Spinal cord (tissue), 9 donors: ENCODE measurements at regions not wholly inside any gene's neighbourhood (a gene's known extent, or its start where the extent isn't known, plus 50 kb on each side); places are given as distances from the start of the nearest gene placed in this dataset.

ENCODE experiments used
- DNase-seq, 6 donors: peaks; one replicate each; pipeline versions ENCODE4 v3.0.0 to v3.0.0-alpha.2; 2013 to 2015; ENCODE audit warnings: low spot score in 6 of 6, low read depth in 4 of 6
- H3K27ac ChIP-seq: one replicate; pipeline ENCODE4 v1.5.1; 2013; ENCODE audit warnings: low read depth, low read length, control low read depth
- H3K27me3 ChIP-seq: one replicate; pipeline ENCODE4 v1.6.1; 2013; ENCODE audit warnings: low read length; ENCODE audit not compliant: control insufficient read depth, insufficient read depth
- H3K36me3 ChIP-seq: one replicate; pipeline ENCODE4 v1.6.1; 2013; ENCODE audit warnings: low read length; ENCODE audit not compliant: control insufficient read depth, insufficient read depth
- H3K4me1 ChIP-seq: one replicate; pipeline ENCODE4 v1.6.1; 2013; ENCODE audit warnings: low read length; ENCODE audit not compliant: control insufficient read depth, insufficient read depth
- H3K4me3 ChIP-seq: one replicate; pipeline ENCODE4 v1.5.1; 2013; ENCODE audit warnings: low read depth, low read length, control low read depth
- H3K9me3 ChIP-seq: one replicate; pipeline ENCODE4 v1.6.1; 2013; ENCODE audit warnings: low read length; ENCODE audit not compliant: control insufficient read depth, insufficient read depth
- WGBS: methylation state at CpG from one replicate; pipeline ENCODE4 v1.1.5; 2013; ENCODE audit warnings: missing lambda C conversion rate; ENCODE audit not compliant: insufficient coverage; 5-methylcytosine and 5-hydroxymethylcytosine counted together
- donor health status: healthy.

DNA sequence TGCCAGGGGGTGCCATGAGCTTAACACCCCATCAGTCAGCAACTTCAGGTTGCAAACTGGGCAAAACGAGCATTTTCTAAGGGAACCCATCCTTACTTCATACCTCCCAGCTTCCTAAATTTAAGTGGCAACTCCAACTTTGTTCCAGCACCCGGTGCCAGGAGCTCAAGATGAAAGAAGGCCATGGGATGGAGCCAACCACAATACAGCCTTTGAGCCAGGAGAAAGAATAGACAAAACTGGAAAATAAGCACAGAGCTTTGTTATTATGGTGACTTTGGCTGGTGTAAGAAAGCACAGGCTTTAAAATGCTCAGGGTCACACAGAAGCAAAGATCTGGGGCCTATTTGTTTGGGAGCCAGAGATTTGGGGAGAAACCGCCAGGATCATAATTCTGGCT, 388.7 kb upstream of the MGMT start:
- H3K4me3 ChIP-seq, result no peak overlapping the region
- 63% methylated on average over 1 of the region's 3 CpGs for WGBS

DNA sequence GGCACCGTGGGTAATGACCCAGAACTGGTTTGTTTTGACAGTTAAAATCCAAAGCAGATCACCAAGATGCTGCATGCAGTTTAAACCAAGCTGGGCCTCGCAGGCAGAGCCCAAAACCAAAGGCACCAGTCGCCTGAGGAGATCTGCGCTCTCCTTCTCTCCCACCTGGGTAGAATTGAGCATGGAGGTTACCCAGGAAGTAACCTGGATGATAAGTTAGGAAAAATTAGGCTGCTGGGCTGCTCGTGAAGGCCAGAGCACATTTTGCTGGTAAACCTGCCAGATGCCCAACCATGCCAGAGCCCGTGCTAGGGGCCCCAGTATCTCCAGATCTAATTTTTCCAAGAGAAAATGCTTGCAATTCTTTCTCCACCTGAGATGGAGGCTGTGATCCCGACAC, 388.3 kb upstream of the MGMT start:
- Histone ChIP-seq H3K36me3 (no peaks in the 10 kb centered on the region), H3K9me3 (no peaks in the 10 kb centered on the region), H3K27ac (no peak overlapping the region), H3K4me1 (peaks cover 10% of the 10 kb centered on the region), H3K27me3 (no peaks in the 10 kb centered on the region), H3K4me3 (no peak overlapping the region)
- DNase-seq, result no peak
- 88% methylated on average over 6 of the region's 7 CpGs for WGBS

More for the DNA sequence above, 388.7 kb upstream of the MGMT start:
- DNase-seq, result peak in 1 of 6 donors; percentile 79
- peaks cover 10% of the 10 kb centered on the region for H3K4me1 ChIP-seq
- no peaks in the 10 kb centered on the region for H3K9me3 ChIP-seq
- no peaks in the 10 kb centered on the region for H3K27me3 ChIP-seq
- H3K36me3 ChIP-seq, result no peaks in the 10 kb centered on the region
- H3K27ac ChIP-seq, result no peak overlapping the region

DNA sequence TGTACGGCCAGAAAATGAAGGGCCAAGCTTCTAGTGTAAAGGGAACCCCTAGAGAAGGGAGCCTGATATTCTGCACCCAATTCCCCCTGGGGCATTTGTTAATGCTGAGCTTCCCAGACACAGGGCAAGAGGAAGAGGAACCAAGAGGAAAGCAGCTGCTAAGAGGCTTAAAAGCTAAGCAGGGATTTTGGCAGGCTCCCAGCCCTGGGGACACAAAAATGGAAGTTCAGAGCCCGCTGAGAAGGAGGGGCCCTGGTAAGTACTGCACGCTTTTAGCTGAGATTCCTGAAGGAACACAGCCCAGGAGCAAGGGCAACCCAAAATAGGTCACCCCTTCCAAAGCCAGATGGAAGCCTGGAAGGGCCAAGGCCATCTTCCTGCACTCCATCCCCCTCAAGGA, 387.3 kb upstream of the MGMT start:
- Histone ChIP-seq H3K9me3 (no peaks in the 10 kb centered on the region), H3K4me3 (no peak overlapping the region), H3K27me3 (no peaks in the 10 kb centered on the region), H3K27ac (no peak overlapping the region), H3K36me3 (no peaks in the 10 kb centered on the region), H3K4me1 (peaks cover 10% of the 10 kb centered on the region)
- WGBS, result 51% methylated on average over 3 of the region's 3 CpGs
- peak in 1 of 6 donors; percentile 61 for DNase-seq

DNA sequence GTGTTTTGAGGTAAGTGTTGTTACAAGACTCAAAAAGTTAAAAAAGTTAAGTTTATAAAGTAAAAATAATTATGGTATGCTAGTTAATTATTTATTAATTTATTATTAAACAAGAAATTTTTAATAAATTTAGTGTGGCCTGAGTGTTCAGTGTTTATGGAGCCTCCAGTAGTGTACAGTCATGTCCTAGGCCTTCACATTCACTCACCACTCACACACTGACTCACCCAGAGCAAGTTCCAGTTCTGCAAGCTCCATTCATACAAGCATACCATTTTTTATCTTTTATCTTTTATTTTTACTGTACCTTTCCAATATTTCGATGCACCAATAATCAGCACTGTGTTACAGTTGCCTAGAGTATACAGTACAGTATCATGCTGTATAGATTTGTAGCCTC, 381.2 kb upstream of the MGMT start:
- Histone ChIP-seq H3K4me1 (no peaks in the 10 kb centered on the region), H3K27ac (no peak overlapping the region), H3K4me3 (no peak overlapping the region), H3K36me3 (no peaks in the 10 kb centered on the region), H3K9me3 (no peaks in the 10 kb centered on the region), H3K27me3 (no peaks in the 10 kb centered on the region)
- WGBS, result no CpG with 5 or more reads among the region's 1 CpG
- DNase-seq, result no peak

DNA sequence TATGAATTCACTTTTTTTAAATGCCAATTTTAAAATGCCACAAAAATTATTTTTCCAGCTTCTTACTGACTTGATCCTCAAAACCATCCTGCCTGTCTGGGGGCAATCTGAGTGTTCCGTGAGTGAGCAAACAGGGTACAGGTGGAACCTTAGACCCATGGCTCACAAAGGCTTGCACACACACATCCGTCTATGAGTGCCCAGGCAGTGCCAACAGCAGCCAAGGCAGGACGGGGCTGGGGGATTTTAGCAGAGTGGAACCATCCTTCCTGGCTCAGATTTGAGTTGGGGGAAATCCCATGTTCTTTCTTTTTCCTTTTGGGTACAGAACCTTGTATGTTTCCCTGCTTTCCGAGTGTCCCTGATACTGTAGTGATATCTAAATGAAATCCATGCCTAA, 377.7 kb upstream of the MGMT start:
- no peaks in the 10 kb centered on the region for H3K4me1 ChIP-seq
- no peak overlapping the region for H3K27ac ChIP-seq
- no peak for DNase-seq
- H3K36me3 ChIP-seq, result no peaks in the 10 kb centered on the region
- no peaks in the 10 kb centered on the region for H3K27me3 ChIP-seq
- no peaks in the 10 kb centered on the region for H3K9me3 ChIP-seq
- WGBS, result 93% methylated on average over 2 of the region's 4 CpGs
- no peak overlapping the region for H3K4me3 ChIP-seq

DNA sequence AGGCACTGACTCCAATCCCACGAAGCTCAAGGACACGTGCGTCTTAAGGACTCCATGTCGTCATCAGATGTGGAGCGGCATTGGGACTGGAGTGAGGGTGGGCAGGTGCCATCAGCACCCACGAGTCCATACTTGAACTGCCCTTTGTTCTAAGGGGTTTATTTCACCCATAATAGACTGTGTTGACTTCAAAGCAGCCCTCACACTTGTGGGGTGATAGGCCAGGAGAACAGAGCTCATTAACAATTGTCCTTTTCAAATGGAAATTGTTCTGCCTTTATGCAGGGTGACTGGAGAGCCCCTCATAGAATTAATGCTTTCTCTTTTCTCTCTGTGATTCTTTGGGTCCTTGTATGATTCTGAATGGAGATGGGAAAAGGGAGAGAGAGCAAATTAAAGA, 376.9 kb upstream of the MGMT start:
- H3K4me1 ChIP-seq, result no peaks in the 10 kb centered on the region
- DNase-seq, result no peak
- 63% methylated on average over 5 of the region's 6 CpGs for WGBS
- H3K36me3 ChIP-seq, result no peaks in the 10 kb centered on the region
- H3K9me3 ChIP-seq, result no peaks in the 10 kb centered on the region
- H3K27me3 ChIP-seq, result no peaks in the 10 kb centered on the region
- H3K4me3 ChIP-seq, result no peak overlapping the region
- no peak overlapping the region for H3K27ac ChIP-seq

DNA sequence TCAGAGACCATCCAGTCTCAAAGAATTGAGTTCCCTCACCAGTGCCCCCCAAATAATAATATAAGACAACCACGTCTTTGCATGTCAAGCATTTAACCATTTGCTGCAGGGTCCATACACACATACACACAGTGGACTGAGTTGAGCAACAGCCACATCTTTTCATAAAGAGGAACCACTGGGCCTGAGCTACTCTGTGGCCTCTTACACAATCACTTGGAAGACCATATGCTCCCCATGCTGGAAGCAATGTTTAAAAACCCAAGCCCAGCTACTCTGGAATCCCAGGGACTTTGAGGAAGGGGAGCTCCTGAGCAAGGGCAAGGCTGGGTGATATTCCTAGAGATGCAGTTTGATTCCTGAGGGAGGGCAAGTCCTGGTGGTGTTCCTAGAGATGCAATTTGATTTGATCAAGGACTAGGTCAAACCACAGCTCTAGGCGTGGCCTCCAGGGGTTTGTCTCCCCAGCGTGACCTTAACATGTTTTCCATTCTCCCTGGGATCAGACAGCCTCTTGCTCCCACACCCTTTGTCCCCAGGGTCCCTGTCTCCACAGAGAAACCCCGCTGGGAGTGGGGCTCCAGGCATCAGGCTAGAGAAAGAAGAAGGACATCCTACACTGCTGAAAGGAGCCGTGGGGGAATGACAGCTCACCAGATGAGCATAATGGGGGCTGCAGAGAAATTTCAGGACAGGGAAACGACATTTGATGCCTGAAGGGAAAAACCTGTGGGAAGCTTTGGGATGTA, 376.2 kb upstream of the MGMT start:
- DNase-seq, result peak in 1 of 6 donors; percentile 53
- WGBS, result 47% methylated on average over 3 of the region's 6 CpGs
- no peaks in the 10 kb centered on the region for H3K9me3 ChIP-seq
- H3K4me1 ChIP-seq, result no peaks in the 10 kb centered on the region
- H3K4me3 ChIP-seq, result no peak overlapping the region
- no peak overlapping the region for H3K27ac ChIP-seq
- H3K36me3 ChIP-seq, result no peaks in the 10 kb centered on the region
- no peaks in the 10 kb centered on the region for H3K27me3 ChIP-seq

DNA sequence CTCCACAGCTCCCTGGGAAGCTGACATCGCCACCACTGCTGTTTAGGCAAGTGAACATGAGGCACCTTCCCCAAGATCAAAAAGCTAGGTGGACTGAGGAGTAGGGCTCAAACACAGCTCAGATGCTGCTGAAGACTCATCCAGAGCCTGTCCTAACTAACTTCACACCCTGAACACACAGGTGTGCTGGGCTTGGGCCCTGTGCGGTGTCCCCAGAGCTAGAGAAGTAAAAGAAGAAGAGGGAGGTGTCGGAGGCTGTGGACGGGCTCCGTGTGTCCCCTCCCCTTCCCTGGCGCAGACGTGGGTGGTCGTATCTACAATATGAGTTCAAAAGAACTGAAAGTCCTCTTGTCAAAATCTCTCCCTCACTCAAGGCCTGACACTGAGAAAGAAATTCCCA, 373.4 kb upstream of the MGMT start:
- DNase-seq, result no peak
- H3K27me3 ChIP-seq, result no peaks in the 10 kb centered on the region
- H3K4me3 ChIP-seq, result no peak overlapping the region
- no peak overlapping the region for H3K27ac ChIP-seq
- WGBS, result no CpG with 5 or more reads among the region's 8 CpGs
- no peaks in the 10 kb centered on the region for H3K9me3 ChIP-seq
- no peaks in the 10 kb centered on the region for H3K36me3 ChIP-seq
- no peaks in the 10 kb centered on the region for H3K4me1 ChIP-seq

DNA sequence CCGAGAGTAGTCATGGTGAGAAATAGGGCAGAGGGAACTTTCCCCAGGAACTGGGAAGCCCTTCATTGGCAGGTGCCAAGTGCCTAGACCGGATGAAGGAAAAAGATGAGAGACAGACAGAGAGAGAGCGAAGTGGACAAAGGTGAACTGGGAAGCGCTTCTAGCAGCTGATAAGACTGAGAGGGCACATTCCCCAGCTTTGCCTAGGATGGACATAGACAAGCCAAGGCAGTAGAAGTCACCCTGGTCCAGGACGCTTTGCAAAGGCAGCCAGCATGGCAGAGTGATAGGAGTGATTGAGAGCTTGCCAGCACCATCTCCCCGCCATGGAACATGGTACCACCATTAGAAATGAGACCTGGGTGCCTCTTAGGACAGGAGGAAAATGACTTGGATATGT, 372.8 kb upstream of the MGMT start:
- no peak for DNase-seq
- WGBS, result 87% methylated on average over 6 of the region's 6 CpGs
- Histone ChIP-seq H3K4me3 (no peak overlapping the region), H3K9me3 (no peaks in the 10 kb centered on the region), H3K4me1 (no peaks in the 10 kb centered on the region), H3K27ac (no peak overlapping the region), H3K36me3 (no peaks in the 10 kb centered on the region), H3K27me3 (no peaks in the 10 kb centered on the region)

DNA sequence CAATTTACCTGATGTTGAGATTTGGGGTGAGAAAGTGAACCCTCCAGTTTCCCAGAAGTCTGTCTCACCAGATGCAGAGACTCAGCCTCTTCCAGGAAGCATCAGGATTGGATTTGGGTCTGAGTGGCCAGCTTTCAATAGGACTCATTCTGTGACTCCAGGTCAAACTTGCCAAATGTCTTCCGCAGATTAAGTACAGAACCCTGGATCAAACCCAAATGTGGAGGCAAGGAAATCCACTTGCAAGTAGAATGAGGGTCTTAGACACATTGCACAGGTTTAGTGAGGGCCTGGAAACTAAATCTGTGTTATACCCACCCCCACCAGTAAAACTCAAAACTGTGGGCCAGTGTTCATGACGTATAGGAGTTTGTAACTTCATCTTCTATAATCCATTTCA, 372.2 kb upstream of the MGMT start:
- Histone ChIP-seq H3K27ac (no peak overlapping the region), H3K36me3 (no peaks in the 10 kb centered on the region), H3K4me3 (no peak overlapping the region), H3K9me3 (no peaks in the 10 kb centered on the region), H3K27me3 (no peaks in the 10 kb centered on the region), H3K4me1 (no peaks in the 10 kb centered on the region)
- DNase-seq, result no peak
- WGBS, result 60% methylated on average over 1 of the region's 2 CpGs
